ENCODE measurements at regions not wholly inside any gene's neighbourhood (a gene's known extent, or its start where the extent isn't known, plus 50 kb on each side); places are given as distances from the start of the nearest gene placed in this dataset.

- H3K27ac ChIP-seq: no peak overlapping the region
- H3K9me3 ChIP-seq: no peaks in the 10 kb centered on the region
- no peak overlapping the region for H3K4me3 ChIP-seq (ENCODE audit: low read depth in 1 of 2, low read length in 1 of 2)
- no peaks in the 10 kb centered on the region for H3K27me3 ChIP-seq
- TF ChIP-seq CTCF (IDR thresholded peaks at IDR 0.05): no peak
- no peaks in the 10 kb centered on the region for H3K36me3 ChIP-seq
- no peaks in the 10 kb centered on the region for H3K4me1 ChIP-seq (ENCODE audit: control insufficient read depth in 1 of 2, insufficient read depth in 1 of 2, low read depth in 1 of 2, low read length in 1 of 2)
Measured at GRCh38 chr20:11675920-11676629, 241.6 kb upstream of the BTBD3 start.

DNA sequence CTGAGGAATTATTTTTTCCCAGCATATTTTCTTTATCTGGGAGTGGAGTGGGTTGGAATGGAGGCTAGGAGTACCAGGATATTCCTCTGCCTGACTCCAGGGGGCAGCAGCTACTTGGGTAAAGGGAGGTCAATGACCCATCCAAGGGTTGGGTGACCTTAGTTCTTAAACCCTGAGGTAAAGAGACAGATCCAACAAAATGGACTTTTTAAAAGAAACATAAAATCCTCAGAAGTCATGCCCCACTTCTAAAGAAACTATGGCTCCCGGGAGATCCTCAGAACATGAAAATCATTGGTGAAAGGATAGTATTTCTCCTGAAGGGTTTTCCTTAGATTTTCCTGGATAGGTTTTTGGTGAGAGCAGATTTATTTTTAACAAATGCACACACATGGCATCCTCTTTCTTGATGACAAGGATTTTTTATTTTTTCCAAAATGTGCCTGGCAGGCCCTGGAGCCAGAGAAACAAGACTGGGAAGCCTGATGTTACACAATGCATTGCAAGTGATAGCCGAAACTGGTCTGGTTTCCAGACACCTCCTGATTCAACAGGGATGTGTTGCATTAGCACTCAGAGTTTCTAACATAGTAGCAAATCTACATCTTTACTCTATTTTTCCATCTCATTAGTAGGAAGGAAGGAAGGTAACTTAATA lies 240.9 kb upstream of the BTBD3 start:
- Histone ChIP-seq H3K4me3 (ENCODE audit: low read depth in 1 of 2, low read length in 1 of 2) (no peak overlapping the region), H3K27me3 (no peaks in the 10 kb centered on the region)
- no peak for TF ChIP-seq CTCF (IDR thresholded peaks at IDR 0.05)

DNA sequence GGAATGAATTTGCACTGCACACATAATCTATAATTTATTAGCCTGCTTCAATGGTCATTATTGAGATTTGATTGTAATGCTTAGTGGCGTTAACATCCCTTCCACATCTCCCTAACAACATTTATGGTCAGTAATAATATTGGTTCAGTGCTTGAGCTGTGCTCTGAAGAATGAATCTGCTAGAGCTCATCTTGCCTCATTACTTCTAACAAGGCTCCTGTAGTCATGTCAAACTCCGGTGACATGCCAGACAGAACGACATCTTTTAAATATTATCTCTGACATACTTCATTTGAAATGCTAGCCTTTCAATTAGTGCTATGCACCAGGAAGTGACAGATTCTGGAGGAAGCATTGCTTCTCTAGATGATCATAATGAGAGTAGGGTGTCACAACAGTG lies 240.3 kb upstream of the BTBD3 start:
- no peaks in the 10 kb centered on the region for H3K27me3 ChIP-seq

More for the DNA sequence above, 240.9 kb upstream of the BTBD3 start:
- Histone ChIP-seq H3K36me3 (no peaks in the 10 kb centered on the region), H3K27ac (no peak overlapping the region), H3K9me3 (no peaks in the 10 kb centered on the region), H3K4me1 (ENCODE audit: control insufficient read depth in 1 of 2, insufficient read depth in 1 of 2, low read depth in 1 of 2, low read length in 1 of 2) (no peaks in the 10 kb centered on the region)

DNA sequence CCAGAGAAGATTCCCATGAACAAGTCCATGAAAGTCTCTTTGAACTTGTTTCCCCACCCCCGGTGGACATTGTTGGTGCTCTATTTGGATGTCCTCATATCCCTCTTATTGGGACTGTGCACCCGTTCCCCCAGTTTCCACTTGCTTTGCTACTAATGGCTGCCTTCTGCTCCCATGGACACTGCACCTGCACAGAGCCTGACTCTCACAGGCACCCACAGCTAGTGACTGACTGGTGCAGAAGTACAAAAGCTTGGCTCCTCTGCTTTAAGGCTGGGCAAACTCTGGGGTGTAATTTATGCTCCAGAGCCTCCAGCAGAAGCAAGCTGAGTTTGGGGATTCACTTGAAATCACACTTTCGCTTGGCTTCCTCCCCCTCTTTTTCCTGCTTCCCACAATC lies 239.9 kb upstream of the BTBD3 start:
- TF ChIP-seq CTCF (IDR thresholded peaks at IDR 0.05): no peak
- Histone ChIP-seq H3K36me3 (no peaks in the 10 kb centered on the region), H3K27me3 (no peaks in the 10 kb centered on the region), H3K9me3 (no peaks in the 10 kb centered on the region), H3K4me3 (ENCODE audit: low read depth in 1 of 2, low read length in 1 of 2) (no peak overlapping the region), H3K4me1 (ENCODE audit: control insufficient read depth in 1 of 2, insufficient read depth in 1 of 2, low read depth in 1 of 2, low read length in 1 of 2) (no peaks in the 10 kb centered on the region), H3K27ac (no peak overlapping the region)

More for the DNA sequence above, 240.3 kb upstream of the BTBD3 start:
- H3K4me1 ChIP-seq (ENCODE audit: control insufficient read depth in 1 of 2, insufficient read depth in 1 of 2, low read depth in 1 of 2, low read length in 1 of 2): no peaks in the 10 kb centered on the region
- H3K27ac ChIP-seq: no peak overlapping the region
- no peak for TF ChIP-seq CTCF (IDR thresholded peaks at IDR 0.05)
- H3K4me3 ChIP-seq (ENCODE audit: low read depth in 1 of 2, low read length in 1 of 2): no peak overlapping the region
- H3K36me3 ChIP-seq: no peaks in the 10 kb centered on the region
- H3K9me3 ChIP-seq: no peaks in the 10 kb centered on the region

DNA sequence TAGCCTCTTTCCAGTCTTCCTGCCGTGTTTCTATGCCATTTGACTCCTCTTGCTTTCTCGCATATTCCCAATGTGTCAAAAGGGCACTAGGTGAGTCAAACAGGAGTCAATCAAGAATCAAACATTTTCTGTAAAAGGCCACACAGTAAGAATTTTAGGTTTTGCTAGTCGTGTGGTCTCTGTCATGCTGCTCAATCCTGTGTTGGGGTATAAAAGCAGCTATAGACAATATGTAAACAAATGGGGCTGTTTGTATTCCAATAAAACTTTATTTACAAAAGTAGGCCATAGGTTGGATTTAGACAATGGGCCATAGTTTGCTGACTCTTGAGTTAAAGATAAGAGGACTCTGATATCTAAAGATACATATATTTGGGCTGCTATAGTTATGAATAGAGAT lies 235.4 kb upstream of the BTBD3 start:
- peaks cover 23% of the 10 kb centered on the region for H3K27me3 ChIP-seq
- no peak for TF ChIP-seq CTCF (IDR thresholded peaks at IDR 0.05)
- no peaks in the 10 kb centered on the region for H3K9me3 ChIP-seq
- no peaks in the 10 kb centered on the region for H3K4me1 ChIP-seq (ENCODE audit: control insufficient read depth in 1 of 2, insufficient read depth in 1 of 2, low read depth in 1 of 2, low read length in 1 of 2)
- no peaks in the 10 kb centered on the region for H3K36me3 ChIP-seq
- no peak overlapping the region for H3K4me3 ChIP-seq (ENCODE audit: low read depth in 1 of 2, low read length in 1 of 2)
- H3K27ac ChIP-seq: no peak overlapping the region
